HEK293 (cell line): ENCODE measurements at regions not wholly inside any gene's neighbourhood (a gene's known extent, or its start where the extent isn't known, plus 50 kb on each side); places are given as distances from the start of the nearest gene placed in this dataset.

Experiments used
- CTCF ChIA-PET: fragments of 350-600 bp; formaldehyde crosslinking; extraction: SDS; loops from one replicate; lab custom pipeline; 2021; ENCODE audit warnings: antibody characterized with exemption; lab: Yijun Ruan, JAX
- POLR2A ChIA-PET: fragments of 300-600 bp; formaldehyde crosslinking; extraction: SDS; loops from one replicate; lab custom pipeline; 2020; ENCODE audit warnings: antibody characterized with exemption, inconsistent platforms; lab: Yijun Ruan, JAX
- H3K27ac ChIP-seq: fragments of 200-500 bp; sonication (Bioruptor generic); 2 replicates; pipeline ENCODE4 v1.5.1; 2014; ENCODE audit warnings: low read depth, low read length, control low read depth, inconsistent platforms; ENCODE audit errors: extremely low read depth
- H3K36me3 ChIP-seq, 2 experiments: fragments of 200-500 bp in 1 of 2; sonication (Bioruptor generic) in 1 of 2; 1 replicate in 1 of 2; 2 replicates in 1 of 2; pipeline ENCODE4 v1.5.1; 2014 to 2017; ENCODE audit warnings: inconsistent platforms in 2 of 2, low read length in 2 of 2; ENCODE audit not compliant: control insufficient read depth in 2 of 2, insufficient read depth in 1 of 2
- H3K4me1 ChIP-seq: fragments of 200-500 bp; sonication (Bioruptor generic); 2 replicates; pipeline ENCODE4 v1.5.1; 2014; ENCODE audit warnings: mild to moderate bottlenecking, low read length, inconsistent platforms; ENCODE audit not compliant: control insufficient read depth, insufficient read depth
- H3K4me3 ChIP-seq: 2 replicates; pipeline ENCODE4 v1.5.1; 2011; ENCODE audit warnings: low read depth, mild to moderate bottlenecking, control low read depth, low read length, moderate library complexity
- H3K9me3 ChIP-seq: fragments of 200-500 bp; sonication (Bioruptor generic); 2 replicates; pipeline ENCODE4 v1.5.1; 2014; ENCODE audit warnings: low read depth, low read length, inconsistent platforms; ENCODE audit not compliant: control insufficient read depth, insufficient read depth
- KLF1 ChIP-seq: fragments of 450-650 bp; formaldehyde crosslinking; IDR thresholded peaks from 2 replicates; pipeline ENCODE4 v1.5.1; 2016; ENCODE audit warnings: missing biosample characterization, missing genetic modification characterization
- KLF7 ChIP-seq: fragments of 450-650 bp; formaldehyde crosslinking; IDR thresholded peaks from 2 replicates; pipeline ENCODE4 v1.5.1; 2016; ENCODE audit warnings: missing biosample characterization, missing genetic modification characterization, borderline replicate concordance
- OVOL3 ChIP-seq: fragments of 450-650 bp; formaldehyde crosslinking; IDR thresholded peaks from 2 replicates; pipeline ENCODE4 v1.5.1; 2016; ENCODE audit warnings: missing biosample characterization, missing genetic modification characterization
- SP7 ChIP-seq: fragments of 450-650 bp; formaldehyde crosslinking; IDR thresholded peaks from 2 replicates; pipeline ENCODE4 v1.5.1; 2016; ENCODE audit warnings: missing biosample characterization, missing genetic modification characterization
- TCF7L2 ChIP-seq: IDR thresholded peaks from 2 replicates; pipeline ENCODE4 v1.6.1; 2011; ENCODE audit warnings: low read depth, mild to moderate bottlenecking, inconsistent platforms, low read length, moderate library complexity, borderline replicate concordance
- YY1 ChIP-seq: fragments of 450-650 bp; formaldehyde crosslinking; IDR thresholded peaks from 2 replicates; pipeline ENCODE4 v1.5.1; 2018; ENCODE audit warnings: missing biosample characterization, missing genetic modification characterization
- ZBTB17 ChIP-seq: fragments of 450-650 bp; formaldehyde crosslinking; IDR thresholded peaks from 2 replicates; pipeline ENCODE4 v1.5.1; 2016; ENCODE audit warnings: missing biosample characterization, missing genetic modification characterization
- ZNF114 ChIP-seq: fragments of 450-650 bp; formaldehyde crosslinking; IDR thresholded peaks from 2 replicates; pipeline ENCODE4 v1.5.0; 2017; ENCODE audit warnings: missing biosample characterization, missing genetic modification characterization
- ZNF146 ChIP-seq: fragments of 450-650 bp; formaldehyde crosslinking; IDR thresholded peaks from 2 replicates; pipeline ENCODE4 v1.5.1; 2016; ENCODE audit warnings: missing biosample characterization, missing genetic modification characterization
- ZNF248 ChIP-seq: fragments of 450-650 bp; formaldehyde crosslinking; IDR thresholded peaks from 2 replicates; pipeline ENCODE4 v1.5.1; 2017; ENCODE audit warnings: missing biosample characterization, missing genetic modification characterization
- ZNF266 ChIP-seq: fragments of 450-650 bp; formaldehyde crosslinking; IDR thresholded peaks from 2 replicates; pipeline ENCODE4 v1.5.1; 2016; ENCODE audit warnings: missing biosample characterization, missing genetic modification characterization, low read depth
- ZNF302 ChIP-seq: fragments of 450-650 bp; formaldehyde crosslinking; IDR thresholded peaks from 2 replicates; pipeline ENCODE4 v1.5.1; 2016; ENCODE audit warnings: missing biosample characterization, missing genetic modification characterization, low read depth
- ZNF664 ChIP-seq: fragments of 450-650 bp; formaldehyde crosslinking; IDR thresholded peaks from 2 replicates; pipeline ENCODE4 v1.5.1; 2016; ENCODE audit warnings: missing biosample characterization, missing genetic modification characterization
- ZNF830 ChIP-seq: fragments of 450-650 bp; IDR thresholded peaks from 2 replicates; pipeline ENCODE4 v1.5.0; 2018; ENCODE audit warnings: missing biosample characterization, missing genetic modification characterization, low read depth, mild to moderate bottlenecking, moderate library complexity
- ZSCAN16 ChIP-seq: fragments of 450-650 bp; formaldehyde crosslinking; IDR thresholded peaks from 2 replicates; pipeline ENCODE4 v1.5.1; 2016; ENCODE audit warnings: missing biosample characterization, missing genetic modification characterization
- TF ChIP-seq, protein P1 (sequence below): fragments of 450-650 bp; formaldehyde crosslinking; IDR thresholded peaks from 2 replicates; pipeline ENCODE4 v1.5.1; 2016; ENCODE audit warnings: missing biosample characterization, missing genetic modification characterization
- TF ChIP-seq, protein P2 (sequence below): fragments of 450-650 bp; formaldehyde crosslinking; IDR thresholded peaks from 2 replicates; pipeline ENCODE4 v1.5.1; 2017; ENCODE audit warnings: missing biosample characterization, missing genetic modification characterization
- TF ChIP-seq, protein P3 (sequence below): fragments of 450-650 bp; formaldehyde crosslinking; conservative IDR thresholded peaks from 2 replicates; pipeline ENCODE4 v1.5.1; 2016; ENCODE audit warnings: low read depth, missing biosample characterization, missing genetic modification characterization

DNA sequence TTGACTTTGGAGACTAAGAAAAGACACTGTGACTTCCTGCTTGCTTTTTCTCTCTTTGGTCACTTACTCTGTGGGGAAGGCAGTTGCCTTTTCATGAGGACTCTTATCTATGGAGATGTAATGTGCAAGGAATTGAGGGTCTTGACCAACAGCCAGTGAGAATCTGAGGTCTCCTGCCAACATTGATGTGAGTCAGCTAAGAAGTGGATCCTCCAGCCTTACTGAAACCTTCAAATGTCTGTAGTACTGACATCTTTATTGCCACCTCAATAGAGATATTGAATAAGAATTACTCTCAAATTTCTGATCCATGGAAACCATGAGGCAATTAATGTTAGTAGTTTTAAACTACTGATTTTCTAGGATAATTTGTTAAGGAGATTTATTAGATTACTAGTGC lies 598.4 kb downstream of the ADGRL2 start:
- Histone ChIP-seq H3K27ac (no peak overlapping the region), H3K4me3 (no peak overlapping the region)
- CTCF ChIA-PET, result no interaction called here
- POLR2A ChIA-PET, result no interaction called here
- TF ChIP-seq ZNF302 (no peak), ZNF664 (tag by site-specific recombination) (no peak), ZNF248 (tag by site-specific recombination) (no peak), YY1 (no peak), KLF7 (tag by site-specific recombination) (no peak), ZSCAN16 (tag by site-specific recombination) (no peak), ZNF114 (tag by site-specific recombination) (no peak), ZNF266 (tag by site-specific recombination) (no peak), ZNF830 (tag by site-specific recombination) (no peak), KLF1 (no peak), SP7 (tag by site-specific recombination) (no peak)
- TF ChIP-seq, protein P1, sequence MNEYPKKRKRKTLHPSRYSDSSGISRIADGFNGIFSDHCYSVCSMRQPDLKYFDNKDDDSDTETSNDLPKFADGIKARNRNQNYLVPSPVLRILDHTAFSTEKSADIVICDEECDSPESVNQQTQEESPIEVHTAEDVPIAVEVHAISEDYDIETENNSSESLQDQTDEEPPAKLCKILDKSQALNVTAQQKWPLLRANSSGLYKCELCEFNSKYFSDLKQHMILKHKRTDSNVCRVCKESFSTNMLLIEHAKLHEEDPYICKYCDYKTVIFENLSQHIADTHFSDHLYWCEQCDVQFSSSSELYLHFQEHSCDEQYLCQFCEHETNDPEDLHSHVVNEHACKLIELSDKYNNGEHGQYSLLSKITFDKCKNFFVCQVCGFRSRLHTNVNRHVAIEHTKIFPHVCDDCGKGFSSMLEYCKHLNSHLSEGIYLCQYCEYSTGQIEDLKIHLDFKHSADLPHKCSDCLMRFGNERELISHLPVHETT (tag by site-specific recombination), result no peak
- TF ChIP-seq, protein P2, sequence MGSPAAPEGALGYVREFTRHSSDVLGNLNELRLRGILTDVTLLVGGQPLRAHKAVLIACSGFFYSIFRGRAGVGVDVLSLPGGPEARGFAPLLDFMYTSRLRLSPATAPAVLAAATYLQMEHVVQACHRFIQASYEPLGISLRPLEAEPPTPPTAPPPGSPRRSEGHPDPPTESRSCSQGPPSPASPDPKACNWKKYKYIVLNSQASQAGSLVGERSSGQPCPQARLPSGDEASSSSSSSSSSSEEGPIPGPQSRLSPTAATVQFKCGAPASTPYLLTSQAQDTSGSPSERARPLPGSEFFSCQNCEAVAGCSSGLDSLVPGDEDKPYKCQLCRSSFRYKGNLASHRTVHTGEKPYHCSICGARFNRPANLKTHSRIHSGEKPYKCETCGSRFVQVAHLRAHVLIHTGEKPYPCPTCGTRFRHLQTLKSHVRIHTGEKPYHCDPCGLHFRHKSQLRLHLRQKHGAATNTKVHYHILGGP (tag by site-specific recombination), result no peak
- TF ChIP-seq, protein P3, sequence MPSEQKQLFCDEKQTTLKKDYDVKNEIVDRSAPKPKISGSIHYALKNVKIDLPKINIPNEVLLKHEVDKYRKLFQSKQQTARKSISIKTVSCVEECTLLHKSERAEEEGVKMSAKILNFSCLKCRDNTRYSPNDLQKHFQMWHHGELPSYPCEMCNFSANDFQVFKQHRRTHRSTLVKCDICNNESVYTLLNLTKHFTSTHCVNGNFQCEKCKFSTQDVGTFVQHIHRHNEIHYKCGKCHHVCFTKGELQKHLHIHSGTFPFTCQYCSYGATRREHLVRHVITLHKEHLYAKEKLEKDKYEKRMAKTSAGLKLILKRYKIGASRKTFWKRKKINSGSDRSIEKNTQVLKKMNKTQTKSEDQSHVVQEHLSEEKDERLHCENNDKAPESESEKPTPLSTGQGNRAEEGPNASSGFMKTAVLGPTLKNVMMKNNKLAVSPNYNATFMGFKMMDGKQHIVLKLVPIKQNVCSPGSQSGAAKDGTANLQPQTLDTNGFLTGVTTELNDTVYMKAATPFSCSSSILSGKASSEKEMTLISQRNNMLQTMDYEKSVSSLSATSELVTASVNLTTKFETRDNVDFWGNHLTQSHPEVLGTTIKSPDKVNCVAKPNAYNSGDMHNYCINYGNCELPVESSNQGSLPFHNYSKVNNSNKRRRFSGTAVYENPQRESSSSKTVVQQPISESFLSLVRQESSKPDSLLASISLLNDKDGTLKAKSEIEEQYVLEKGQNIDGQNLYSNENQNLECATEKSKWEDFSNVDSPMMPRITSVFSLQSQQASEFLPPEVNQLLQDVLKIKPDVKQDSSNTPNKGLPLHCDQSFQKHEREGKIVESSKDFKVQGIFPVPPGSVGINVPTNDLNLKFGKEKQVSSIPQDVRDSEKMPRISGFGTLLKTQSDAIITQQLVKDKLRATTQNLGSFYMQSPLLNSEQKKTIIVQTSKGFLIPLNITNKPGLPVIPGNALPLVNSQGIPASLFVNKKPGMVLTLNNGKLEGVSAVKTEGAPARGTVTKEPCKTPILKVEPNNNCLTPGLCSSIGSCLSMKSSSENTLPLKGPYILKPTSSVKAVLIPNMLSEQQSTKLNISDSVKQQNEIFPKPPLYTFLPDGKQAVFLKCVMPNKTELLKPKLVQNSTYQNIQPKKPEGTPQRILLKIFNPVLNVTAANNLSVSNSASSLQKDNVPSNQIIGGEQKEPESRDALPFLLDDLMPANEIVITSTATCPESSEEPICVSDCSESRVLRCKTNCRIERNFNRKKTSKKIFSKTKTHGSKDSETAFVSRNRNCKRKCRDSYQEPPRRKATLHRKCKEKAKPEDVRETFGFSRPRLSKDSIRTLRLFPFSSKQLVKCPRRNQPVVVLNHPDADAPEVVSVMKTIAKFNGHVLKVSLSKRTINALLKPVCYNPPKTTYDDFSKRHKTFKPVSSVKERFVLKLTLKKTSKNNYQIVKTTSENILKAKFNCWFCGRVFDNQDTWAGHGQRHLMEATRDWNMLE (tag by site-specific recombination), result no peak
- TF ChIP-seq, all 188 proteins: peak for 0
- Histone ChIP-seq H3K9me3 (no peaks in the 10 kb centered on the region), H3K4me1 (no peaks in the 10 kb centered on the region), H3K36me3 (no peaks in the 10 kb centered on the region)

DNA sequence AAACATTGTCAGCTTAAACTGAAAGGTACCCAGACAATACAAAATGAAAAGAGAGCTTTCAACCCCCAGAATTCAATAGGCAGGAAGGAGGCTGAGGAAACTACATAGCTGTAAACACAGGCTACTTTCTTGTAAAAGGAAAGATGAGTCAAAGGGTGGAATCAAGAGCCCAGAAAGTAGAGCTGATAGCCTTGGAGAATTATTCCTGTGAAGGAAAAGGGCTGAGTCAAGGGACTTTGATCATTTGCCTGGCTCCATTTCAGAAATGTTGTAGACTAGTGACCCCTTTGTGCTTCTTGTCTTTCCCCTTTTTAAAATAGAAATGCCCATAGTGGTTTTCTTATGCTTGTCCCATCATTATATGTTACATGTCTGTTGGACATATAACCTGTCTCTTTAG lies 597.6 kb downstream of the ADGRL2 start:
- ChIA-PET POLR2A (no interaction called here), CTCF (interaction anchor here (0.5 kb wide), 1 partner anchor 443 kb away, joined by 4 read pairs; no protein-coding TSS in a partner anchor)
- Histone ChIP-seq H3K36me3 (no peaks in the 10 kb centered on the region), H3K4me1 (no peaks in the 10 kb centered on the region), H3K27ac (no peak overlapping the region), H3K9me3 (no peaks in the 10 kb centered on the region), H3K4me3 (no peak overlapping the region)
- TF ChIP-seq ZNF248 (tag by site-specific recombination) (no peak), ZNF146 (tag by site-specific recombination) (no peak), ZNF302 (no peak), OVOL3 (tag by site-specific recombination) (no peak), ZBTB17 (tag by site-specific recombination) (no peak), TCF7L2 (no peak)
